K562 (cell line): ENCODE measurements at regions not wholly inside any gene's neighbourhood (a gene's known extent, or its start where the extent isn't known, plus 50 kb on each side); places are given as distances from the start of the nearest gene placed in this dataset.

Experiments used
- ATAC-seq: fragments of 200-7000 bp; cut with Tn5 transposase; 3 replicates; pipeline ENCODE4 v1.9.1; 2020; ENCODE audit warnings: moderate library complexity
- BruUV-seq: library from RNA; stranded (reverse); fragments of 400-500 nt; replicated peaks from 2 replicates; lab custom pipeline; 2021; lab: Mats Ljungman, UMichigan
- CTCF ChIA-PET: fragments of 300-600 bp; formaldehyde crosslinking; extraction: SDS; loops from one replicate; lab custom pipeline; 2021; ENCODE audit warnings: low intra/inter-chr PET ratio; lab: Yijun Ruan, JAX
- POLR2A ChIA-PET: fragments of 300-600, 350-650 bp; sonication (Branson Sonifier 250); formaldehyde crosslinking; extraction: SDS; loops from one replicate; lab custom pipeline; 2021; ENCODE audit warnings: antibody characterized with exemption, inconsistent platforms; lab: Yijun Ruan, JAX
- DNase-seq, 4 experiments: peaks; one replicate each; pipeline versions ENCODE4 v3.0.0 to v3.0.0-alpha.2; 2011 to 2018; ENCODE audit warnings: low spot score in 3 of 4, mixed read lengths in 3 of 4; ENCODE audit errors: extremely low read depth in 1 of 4
- FAIRE-seq: peaks from 2 replicates; lab custom pipeline; 2011; peaks lifted over from hg19 to GRCh38; lab: Jason Lieb, UNC
- H2AFZ ChIP-seq: 2 replicates; pipeline ENCODE4 v1.6.0; 2011; ENCODE audit warnings: low read depth, low read length, control low read depth, inconsistent platforms
- H3K27ac ChIP-seq: fragments of 200-600 bp; 3 replicates; pipeline ENCODE4 v1.8.0; 2011; ENCODE audit warnings: low read depth, mild to moderate bottlenecking, control low read depth, inconsistent platforms, low read length, moderate library complexity, mixed read lengths; ENCODE audit errors: extremely low read depth
- H3K27me3 ChIP-seq, 2 experiments: fragments of 300-600 bp in 1 of 2; 2 replicates in 1 of 2; 3 replicates in 1 of 2; pipeline versions ENCODE4 v1.6.0 to v1.8.0; 2011; ENCODE audit warnings: inconsistent platforms in 2 of 2, low read length in 2 of 2, mild to moderate bottlenecking in 1 of 2, mixed read lengths in 1 of 2, moderate library complexity in 1 of 2; ENCODE audit not compliant: control insufficient read depth in 2 of 2, insufficient read depth in 2 of 2
- H3K36me3 ChIP-seq: fragments of 300-600 bp; 3 replicates; pipeline ENCODE4 v1.8.0; 2011; ENCODE audit warnings: mild to moderate bottlenecking, low read length, inconsistent platforms; ENCODE audit not compliant: control insufficient read depth, insufficient read depth
- H3K4me1 ChIP-seq, 2 experiments: fragments of 200-600 bp in 1 of 2; replicated peaks in 1 of 2; 2 replicates in 1 of 2; 3 replicates in 1 of 2; pipeline versions ENCODE4 v1.5.1 to v1.8.0; 2011; ENCODE audit warnings: inconsistent platforms in 2 of 2, low read length in 2 of 2, mild to moderate bottlenecking in 1 of 2, mixed read lengths in 1 of 2, moderate library complexity in 1 of 2; ENCODE audit not compliant: control insufficient read depth in 2 of 2, insufficient read depth in 2 of 2
- H3K4me2 ChIP-seq: 2 replicates; pipeline ENCODE4 v1.6.1; 2011; ENCODE audit warnings: low read length, control low read depth, inconsistent platforms, mixed read lengths; ENCODE audit not compliant: insufficient read depth
- H3K4me3 ChIP-seq: fragments of 200-600 bp; sonication (generic), shearing (Covaris generic); 2 replicates; pipeline ENCODE4 v1.5.1; 2016; ENCODE audit warnings: control low read depth, inconsistent platforms
- H3K79me2 ChIP-seq: fragments of 200-600 bp; 3 replicates; pipeline ENCODE4 v1.8.0; 2011; ENCODE audit warnings: low read length, inconsistent platforms; ENCODE audit not compliant: control insufficient read depth, insufficient read depth
- H3K9ac ChIP-seq, 2 experiments: 2 replicates each; pipeline versions ENCODE4 v1.6.0 to v1.6.1; 2011; ENCODE audit warnings: low read depth in 2 of 2, low read length in 2 of 2, control low read depth in 1 of 2, inconsistent platforms in 1 of 2, mild to moderate bottlenecking in 1 of 2, mixed read lengths in 1 of 2; ENCODE audit not compliant: insufficient read depth in 1 of 2
- H3K9me1 ChIP-seq: one replicate; pipeline ENCODE4 v1.6.0; 2011; ENCODE audit warnings: inconsistent platforms, mild to moderate bottlenecking, low read length, moderate library complexity; ENCODE audit not compliant: control insufficient read depth, insufficient read depth
- H3K9me3 ChIP-seq: replicated peaks from 2 replicates; pipeline ENCODE4 v1.5.1; 2011; ENCODE audit warnings: low read depth, low read length, inconsistent platforms; ENCODE audit not compliant: control insufficient read depth, insufficient read depth
- H4K20me1 ChIP-seq: replicated peaks from 2 replicates; pipeline ENCODE4 v1.6.1; 2011; ENCODE audit warnings: low read length, inconsistent platforms, mixed read lengths; ENCODE audit not compliant: control insufficient read depth, insufficient read depth
- CBX8 ChIP-seq: fragments of 200-600 bp; sonication (generic); IDR thresholded peaks from 2 replicates; pipeline ENCODE4 v1.6.1; 2012; ENCODE audit warnings: borderline replicate concordance, mixed run types, low read depth, mild to moderate bottlenecking, moderate library complexity, mixed read lengths, low read length, control low read depth, inconsistent platforms; ENCODE audit not compliant: poor library complexity, severe bottlenecking; ENCODE audit errors: extremely low read depth
- GATAD2B ChIP-seq: fragments of 450-650 bp; IDR thresholded peaks from 2 replicates; pipeline ENCODE4 v1.6.1; 2017; ENCODE audit warnings: mild to moderate bottlenecking, borderline replicate concordance
- IRF2 ChIP-seq: sonication (generic); formaldehyde crosslinking; IDR thresholded peaks from 2 replicates; pipeline ENCODE4 v1.8.1; 2022; ENCODE audit warnings: mild to moderate bottlenecking, missing genetic modification reagents
- MYC ChIP-seq, 2 experiments: fragments of 250-450 bp in 1 of 2; sonication (Bioruptor Pico) in 1 of 2; IDR thresholded peaks; 2 replicates each; pipeline versions ENCODE4 v1.5.1 to v1.6.1; 2012 to 2021; ENCODE audit warnings: low read depth in 2 of 2, borderline replicate concordance in 1 of 2, improper control_type of control experiment in 1 of 2, low read length in 1 of 2, mild to moderate bottlenecking in 1 of 2, moderate library complexity in 1 of 2
- SMARCE1 ChIP-seq: fragments of 450-650 bp; IDR thresholded peaks from 2 replicates; pipeline ENCODE4 v1.7.1; 2016; ENCODE audit warnings: mild to moderate bottlenecking
- TFE3 ChIP-seq: fragments of 450-650 bp; formaldehyde crosslinking; IDR thresholded peaks from 2 replicates; pipeline ENCODE4 v1.4.0; 2020; ENCODE audit warnings: mild to moderate bottlenecking, mixed read lengths
- THAP7 ChIP-seq: fragments of 250-450 bp; sonication (Bioruptor Pico); IDR thresholded peaks from 2 replicates; pipeline ENCODE4 v1.5.0; 2021
- ZBTB7A ChIP-seq: IDR thresholded peaks from 2 replicates; pipeline ENCODE4 v1.6.1; 2011; ENCODE audit warnings: low read depth, mild to moderate bottlenecking, low read length, moderate library complexity, borderline replicate concordance; ENCODE audit not compliant: control insufficient read depth
- ZFP1 ChIP-seq: fragments of 450-650 bp; formaldehyde crosslinking; IDR thresholded peaks from 2 replicates; pipeline ENCODE4 v1.4.0; 2020; ENCODE audit warnings: mild to moderate bottlenecking, mixed read lengths
- ZFP30 ChIP-seq: fragments of 250-450 bp; sonication (Bioruptor Pico); IDR thresholded peaks from 2 replicates; pipeline ENCODE4 v1.8.0; 2022; ENCODE audit warnings: moderate library complexity, mild to moderate bottlenecking, inconsistent platforms, borderline replicate concordance
- ZNF134 ChIP-seq: fragments of 250-450 bp; sonication (Bioruptor Pico); conservative IDR thresholded peaks from 2 replicates; pipeline ENCODE4 v1.4.0; 2020
- ZNF232 ChIP-seq: sonication (generic); formaldehyde crosslinking; IDR thresholded peaks from 2 replicates; pipeline ENCODE4 v1.8.0; 2022; ENCODE audit warnings: mild to moderate bottlenecking, missing genetic modification reagents
- ZNF311 ChIP-seq: fragments of 250-450 bp; sonication (Bioruptor Pico); IDR thresholded peaks from 2 replicates; pipeline ENCODE4 v1.4.0; 2020; ENCODE audit warnings: mild to moderate bottlenecking, moderate library complexity
- ZNF511 ChIP-seq: sonication (generic); formaldehyde crosslinking; IDR thresholded peaks from 2 replicates; pipeline ENCODE4 v1.8.0; 2022; ENCODE audit warnings: mild to moderate bottlenecking, missing genetic modification reagents
- ZNF740 ChIP-seq, 3 experiments: fragments of 200-800 bp in 1 of 3; sonication (Bioruptor generic) in 1 of 3; sonication (generic) in 1 of 3; formaldehyde crosslinking in 1 of 3; IDR thresholded peaks; 2 replicates each; pipeline versions ENCODE4 v1.6.1 to v1.8.0; 2016 to 2022; ENCODE audit warnings: mild to moderate bottlenecking in 2 of 3, missing compliant biosample characterization in 2 of 3, missing genetic modification characterization in 2 of 3, missing genetic modification reagents in 1 of 3
- ZNF764 ChIP-seq: fragments of 250-450 bp; sonication (Bioruptor Pico); IDR thresholded peaks from 2 replicates; pipeline ENCODE4 v1.4.0; 2020; ENCODE audit warnings: low read depth, mild to moderate bottlenecking, moderate library complexity
- ZNF830 ChIP-seq: fragments of 250-450 bp; sonication (Bioruptor Pico); IDR thresholded peaks from 2 replicates; pipeline ENCODE4 v1.5.0; 2021; ENCODE audit warnings: mild to moderate bottlenecking
- WGBS: fragments of 100-300 bp; shearing (Covaris generic); methylation state at CpG from one replicate; pipeline ENCODE4 v1.1.6; 2016; ENCODE audit warnings: low coverage, mixed read lengths; ENCODE audit not compliant: insufficient coverage; ENCODE audit errors: missing lambda C conversion rate; 5-methylcytosine and 5-hydroxymethylcytosine counted together
- in situ Hi-C: fragments of 300-500 bp; cut with MboI; formaldehyde crosslinking; loops from 4 replicates; pipeline ENCODE4 v1.15.0; 2018; ENCODE audit warnings: inconsistent platforms, mixed read lengths
- intact Hi-C: fragments of 100-400 bp; cut with micrococcal nuclease; formaldehyde crosslinking; loops from 2 replicates; pipeline ENCODE4 v1.14.2; 2022

- ChIA-PET POLR2A (no interaction called here), CTCF (interaction anchor here (0.6 kb wide), 1 partner anchor 16 kb away, joined by 3 read pairs; no protein-coding TSS in a partner anchor)
- WGBS: 0% methylated on average over 3 of the region's 3 CpGs
- H3K4me1 ChIP-seq: no peaks in the 10 kb centered on the region
- no peak overlapping the region for H2AFZ ChIP-seq
- in situ Hi-C loops: no loop called here
- no peaks in the 10 kb centered on the region for H4K20me1 ChIP-seq
- BruUV-seq: no TSS peak
- no peaks in the 10 kb centered on the region for H3K9me1 ChIP-seq
- no peak overlapping the region for H3K4me2 ChIP-seq
- DNase-seq (no peak), ATAC-seq (no peak), FAIRE-seq (no peak)
- H3K4me3 ChIP-seq: no peak overlapping the region
- H3K79me2 ChIP-seq: no peaks in the 10 kb centered on the region
- H3K27me3 ChIP-seq: no peaks in the 10 kb centered on the region
- H3K9me3 ChIP-seq: no peaks in the 10 kb centered on the region; the same call in 1 of the 2 replicates
- no peak overlapping the region for H3K9ac ChIP-seq
- intact Hi-C loops: no loop called here
- H3K36me3 ChIP-seq: no peaks in the 10 kb centered on the region
- no peak overlapping the region for H3K27ac ChIP-seq
- TF ChIP-seq MYC (IDR thresholded peaks at IDR 0.05; ENCODE audit: low read depth, low read length) (no peak), MYC (CRISPR knock-in tag; IDR thresholded peaks at IDR 0.05; ENCODE audit: borderline replicate concordance, low read depth) (no peak), ZNF232 (no peak), CBX8 (no peak), ZNF511 (CRISPR knock-in tag) (no peak), ZNF764 (no peak), ZFP30 (no peak), ZFP1 (no peak), ZNF311 (CRISPR knock-in tag) (no peak), ZNF740 (CRISPR knock-in tag; IDR thresholded peaks at IDR 0.05) (no peak), ZNF740 (tag; IDR thresholded peaks at IDR 0.05) (no peak), ZBTB7A (no peak), ZNF830 (no peak), IRF2 (CRISPR knock-in tag) (no peak), ZNF134 (CRISPR knock-in tag) (no peak), THAP7 (CRISPR knock-in tag) (no peak), TFE3 (CRISPR knock-in tag) (no peak), SMARCE1 (no peak), GATAD2B (no peak)
These were observed 277.2 kb downstream of the NEDD1 start for GRCh38 chr12:97184127-97184773.
